ENCODE measurements at regions not wholly inside any gene's neighbourhood (a gene's known extent, or its start where the extent isn't known, plus 50 kb on each side); places are given as distances from the start of the nearest gene placed in this dataset.

GRCh38 chr11:8340296-8340695 lies 76.6 kb upstream of the LMO1 start:
- no peak for DNase-seq (ENCODE audit: low spot score)

DNA sequence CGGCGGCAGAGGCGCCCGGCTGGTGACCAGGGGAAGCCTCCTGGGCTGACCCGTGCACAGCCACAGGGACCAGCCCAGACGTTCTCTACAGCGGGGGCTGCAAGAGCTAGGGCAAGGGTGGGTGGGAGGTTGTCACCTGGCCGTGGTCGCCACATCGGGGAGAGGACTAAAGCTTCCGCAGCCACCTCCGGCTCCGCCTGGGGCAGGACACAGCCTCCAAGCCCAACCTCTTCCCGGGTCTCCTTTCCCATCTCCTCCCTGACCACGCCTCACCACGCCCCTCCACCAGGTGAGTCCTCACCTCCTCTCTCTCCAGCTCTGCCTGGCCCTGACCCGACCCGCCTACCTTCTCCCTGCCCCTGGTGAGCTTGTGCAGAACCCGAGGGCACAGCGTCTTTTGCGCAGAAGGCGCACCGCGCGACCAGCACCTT lies 75.9 kb upstream of the LMO1 start:
- DNase-seq (ENCODE audit: low spot score): no peak

DNA sequence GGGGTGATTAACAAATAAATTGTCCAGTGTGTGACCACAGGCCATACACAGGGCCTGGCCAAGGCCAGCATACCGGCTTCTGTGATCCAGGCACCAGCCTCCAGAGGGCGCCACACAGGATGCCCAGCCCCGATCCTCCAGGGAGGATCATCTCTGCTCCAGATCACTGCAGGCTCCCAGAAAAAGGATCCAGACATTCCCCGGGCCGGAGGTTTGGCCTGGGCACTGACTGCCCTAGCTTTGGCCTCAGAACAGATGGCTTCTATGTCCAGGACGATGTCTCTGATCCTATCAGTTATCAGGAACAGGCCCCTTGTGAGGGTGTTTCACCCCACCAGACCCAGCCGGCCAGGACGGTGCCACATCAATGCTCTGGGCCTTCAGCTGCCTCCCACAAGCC lies 74.5 kb upstream of the LMO1 start:
- DNase-seq (ENCODE audit: low spot score): no peak

DNA sequence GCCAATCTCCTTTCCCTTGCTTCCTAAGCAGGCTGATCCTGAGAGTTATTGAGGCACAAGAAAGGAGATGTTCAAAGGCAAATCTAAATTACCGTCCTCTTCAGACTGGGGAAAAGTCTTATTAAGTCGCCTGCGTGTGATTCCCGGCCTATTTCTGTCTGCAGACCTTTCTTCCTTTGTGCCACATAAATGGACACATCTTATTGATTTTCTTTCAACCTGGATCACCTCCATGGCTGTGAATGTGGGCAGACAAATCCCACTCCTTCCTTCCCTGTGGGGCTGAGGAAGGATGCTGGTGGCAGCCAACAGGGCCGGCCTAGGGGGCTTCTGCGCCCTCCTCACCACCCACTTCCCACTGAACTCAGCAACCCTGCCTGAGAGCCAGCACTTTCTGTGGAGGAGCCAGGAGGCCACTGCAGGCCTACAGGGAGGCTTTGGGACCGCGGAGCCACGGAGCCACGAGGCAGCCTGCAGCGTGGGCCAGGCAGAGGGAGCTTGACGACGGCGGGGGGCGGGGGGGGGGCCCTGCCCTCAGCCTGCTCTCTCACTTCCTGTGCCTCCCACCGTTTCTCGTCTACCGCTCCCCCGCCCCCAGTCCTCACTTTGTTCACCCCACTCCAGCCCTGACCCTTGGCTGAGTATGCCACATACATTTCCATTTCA lies 73.6 kb upstream of the LMO1 start:
- no peak for DNase-seq (ENCODE audit: low spot score)

GRCh38 chr11:8336356-8337129 lies 72.9 kb upstream of the LMO1 start:
- no peak for DNase-seq (ENCODE audit: low spot score)

DNA sequence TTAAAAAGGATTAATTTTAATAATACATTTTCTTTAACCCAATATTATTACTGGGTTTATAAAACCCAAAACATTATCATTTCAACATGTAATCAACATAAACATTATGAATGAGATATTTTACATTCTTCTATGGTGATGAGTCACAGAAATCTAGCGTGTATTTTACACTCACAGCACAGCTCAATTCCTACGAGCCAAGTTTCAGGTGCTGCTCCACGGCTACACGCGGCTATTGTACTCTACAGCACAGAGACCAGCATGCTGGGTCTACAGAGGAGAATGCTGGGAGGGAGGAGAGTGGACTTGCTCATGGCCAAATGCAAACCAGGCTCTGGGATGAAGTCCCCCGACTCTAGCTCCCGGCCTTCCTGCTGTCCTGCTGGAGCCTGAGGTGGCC lies 72.0 kb upstream of the LMO1 start:
- no peak for DNase-seq (ENCODE audit: low spot score)

DNA sequence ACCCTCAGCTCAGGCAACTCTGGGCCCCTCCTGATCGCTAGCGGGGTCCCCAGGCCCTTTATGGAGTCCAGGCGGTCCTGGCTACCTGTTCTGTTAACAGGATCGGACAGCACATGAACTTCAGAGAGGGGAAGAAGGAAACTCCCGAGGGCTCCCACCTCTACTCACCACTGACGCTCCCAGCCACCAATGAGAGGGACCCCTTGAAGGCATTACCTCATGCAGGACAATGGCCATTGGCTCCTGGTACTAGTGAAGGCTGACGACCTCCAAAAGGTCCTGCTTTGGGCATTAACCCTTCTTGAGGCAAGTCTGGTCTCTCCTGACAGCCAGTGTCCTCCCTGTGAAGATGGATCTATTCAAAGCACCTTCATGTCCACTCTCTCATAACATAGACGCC lies 71.5 kb upstream of the LMO1 start:
- DNase-seq (ENCODE audit: low spot score): no peak

- DNase-seq (ENCODE audit: low spot score): no peak
These were observed 70.2 kb upstream of the LMO1 start for GRCh38 chr11:8333811-8334401.

GRCh38 chr11:8333376-8333775 lies 69.7 kb upstream of the LMO1 start:
- no peak for DNase-seq (ENCODE audit: low spot score)

DNA sequence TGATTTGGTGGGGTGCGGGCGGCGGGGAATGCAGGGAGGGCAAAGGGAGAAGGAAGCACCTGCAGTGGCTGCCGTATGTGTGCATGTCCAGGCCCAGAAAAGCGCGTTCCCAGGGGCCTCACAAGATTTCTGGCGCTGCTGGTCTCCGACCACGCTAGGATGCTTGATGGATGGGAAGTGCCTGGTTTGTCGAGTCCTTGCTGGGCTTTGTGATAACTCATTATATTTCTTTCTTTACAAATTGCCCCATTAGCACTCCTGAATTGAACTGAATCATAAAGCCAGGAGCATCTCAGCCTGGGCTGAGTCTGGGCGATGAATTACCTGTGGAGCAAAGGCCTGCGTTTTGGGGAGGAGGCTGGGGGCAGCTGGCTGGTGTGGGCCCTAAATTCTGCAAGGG lies 69.2 kb upstream of the LMO1 start:
- no peak for DNase-seq (ENCODE audit: low spot score)

DNA sequence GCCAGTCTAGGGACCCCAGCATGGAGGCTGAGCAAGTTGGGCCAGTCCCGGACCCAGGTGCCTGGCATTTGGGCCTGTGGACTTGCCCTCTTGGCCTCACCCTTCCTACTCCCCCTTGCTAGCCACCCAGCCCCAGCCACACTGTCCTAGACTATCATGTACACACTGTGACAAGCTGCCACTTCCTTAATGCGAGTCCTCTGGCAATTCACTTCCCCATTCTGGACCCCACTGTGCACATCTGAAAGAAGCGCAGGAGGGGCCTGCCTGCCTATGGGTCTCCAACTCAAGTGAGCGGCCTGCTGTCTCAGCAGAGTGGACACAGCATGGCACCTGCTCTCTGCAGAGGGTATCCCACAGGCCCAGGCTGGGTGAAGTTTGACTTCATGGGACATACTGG lies 68.5 kb upstream of the LMO1 start:
- DNase-seq (ENCODE audit: low spot score): no peak

GRCh38 chr11:8331767-8332166 lies 68.1 kb upstream of the LMO1 start:
- DNase-seq (ENCODE audit: low spot score): no peak

DNA sequence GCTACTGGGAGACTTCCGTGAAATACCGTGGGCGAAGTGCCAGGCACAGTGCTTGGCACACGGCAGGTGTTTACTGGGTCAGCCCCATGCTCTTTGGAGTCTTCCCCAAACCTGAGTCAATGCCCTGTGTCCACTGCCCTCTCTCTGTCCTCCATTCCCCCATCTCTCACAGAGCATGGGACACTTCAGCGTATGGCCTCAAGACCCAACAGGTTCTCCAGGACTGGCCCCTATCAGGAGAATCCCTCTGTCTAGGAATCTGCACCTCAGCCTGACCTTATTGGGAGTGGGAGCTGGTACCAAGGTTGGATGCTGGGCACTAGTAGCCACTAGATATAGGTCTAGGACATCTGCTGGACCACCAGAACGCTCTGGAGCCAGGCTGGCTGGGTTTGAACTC lies 67.2 kb upstream of the LMO1 start:
- no peak for DNase-seq (ENCODE audit: low spot score)

DNA sequence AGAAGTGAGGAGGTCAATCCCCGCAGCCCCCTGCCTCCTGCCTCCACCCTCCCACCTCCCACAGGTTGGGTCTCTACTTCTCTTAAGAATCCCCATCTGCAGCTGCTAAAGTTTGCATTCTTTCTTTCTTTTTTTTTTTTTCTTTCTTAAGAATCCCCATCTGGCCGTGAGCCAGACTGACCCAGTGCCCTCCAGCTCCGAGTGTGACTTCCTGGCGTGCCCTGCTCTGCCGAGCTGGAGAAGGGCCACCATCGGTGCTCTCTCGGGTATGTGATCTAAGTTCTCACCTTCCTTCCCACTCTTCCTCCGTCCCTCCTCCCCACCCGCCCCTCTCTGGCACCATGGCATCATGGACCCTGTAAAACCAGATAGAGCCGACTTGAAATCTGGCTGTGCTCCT lies 66.7 kb upstream of the LMO1 start:
- DNase-seq (ENCODE audit: low spot score): no peak

DNA sequence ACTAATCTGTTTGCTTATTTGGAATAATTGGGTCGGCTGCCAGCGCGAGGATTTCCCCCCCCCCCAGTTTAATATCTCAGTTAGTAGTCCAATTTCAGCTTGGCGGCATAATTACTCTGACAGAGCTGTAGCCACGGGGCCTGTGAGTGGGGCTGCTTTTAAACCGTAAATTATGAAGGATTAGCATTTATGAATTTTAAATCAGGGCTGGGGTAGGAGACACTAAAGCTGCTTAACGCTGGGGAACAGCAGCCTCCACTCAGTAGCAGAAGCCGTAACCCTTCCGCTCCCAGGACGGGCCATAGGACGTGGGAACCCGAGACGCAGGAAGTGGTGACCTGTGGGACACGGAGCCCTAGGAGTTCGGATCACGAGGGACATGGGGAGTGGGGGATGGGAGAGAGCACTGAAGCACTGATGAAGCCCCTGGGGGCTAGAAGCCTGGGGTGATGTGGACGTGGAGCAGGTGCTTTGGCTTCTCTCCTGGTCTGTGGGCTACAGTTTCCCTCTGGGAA lies 66.2 kb upstream of the LMO1 start:
- no peak for DNase-seq (ENCODE audit: low spot score)

DNA sequence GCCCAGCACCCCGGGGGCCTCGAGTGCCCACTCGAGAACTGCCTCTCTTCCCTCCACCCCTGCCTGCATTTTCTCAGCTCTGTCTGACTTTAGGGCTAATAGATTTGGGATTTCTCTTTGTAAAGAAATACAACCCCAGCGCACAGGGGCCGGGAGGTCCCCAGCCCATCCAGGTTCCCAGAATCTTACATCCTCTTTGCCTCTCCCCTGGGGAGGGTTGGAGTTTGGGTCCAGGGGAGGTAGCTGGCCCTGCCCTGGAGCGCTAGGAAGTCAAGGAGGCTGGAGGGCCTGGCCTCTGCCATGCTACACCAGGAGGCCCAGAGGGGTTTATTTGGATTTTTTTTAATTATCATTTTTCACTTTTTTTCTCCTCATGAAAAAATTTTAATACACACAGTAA lies 65.7 kb upstream of the LMO1 start:
- no peak for DNase-seq (ENCODE audit: low spot score)

GRCh38 chr11:8328848-8329330 lies 65.2 kb upstream of the LMO1 start:
- peak; percentile 45 for DNase-seq (ENCODE audit: low spot score)

DNA sequence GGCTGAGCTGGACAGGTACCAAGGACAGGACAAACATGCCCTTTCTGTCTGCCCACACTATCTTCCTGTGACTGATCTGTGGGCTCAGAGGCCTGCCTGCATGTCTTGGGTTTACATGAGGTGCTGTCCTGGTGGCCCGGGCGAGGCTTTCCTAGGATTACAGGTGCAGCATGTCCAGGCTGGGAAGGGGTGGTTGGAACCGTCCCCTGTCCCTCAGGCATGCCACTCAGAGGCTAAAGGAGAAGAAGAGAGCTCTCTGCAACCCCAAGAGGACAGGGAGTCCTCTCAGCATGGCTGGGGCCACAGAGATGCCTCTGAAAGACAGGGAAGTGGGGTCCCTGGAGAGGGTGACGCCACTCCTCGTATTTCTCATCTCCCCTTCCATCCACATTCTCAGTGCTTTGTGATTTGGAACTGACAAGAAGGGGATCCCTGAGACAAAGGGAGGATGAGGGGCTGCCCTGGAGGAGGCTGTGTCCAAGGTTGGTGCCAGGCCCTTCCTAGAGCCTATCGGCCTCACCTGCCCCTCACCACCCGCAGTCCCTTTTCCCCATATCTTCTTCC lies 64.6 kb upstream of the LMO1 start:
- no peak for DNase-seq (ENCODE audit: low spot score)

- no peak for DNase-seq (ENCODE audit: low spot score)
These were observed 64.1 kb upstream of the LMO1 start for GRCh38 chr11:8327761-8328192.

DNA sequence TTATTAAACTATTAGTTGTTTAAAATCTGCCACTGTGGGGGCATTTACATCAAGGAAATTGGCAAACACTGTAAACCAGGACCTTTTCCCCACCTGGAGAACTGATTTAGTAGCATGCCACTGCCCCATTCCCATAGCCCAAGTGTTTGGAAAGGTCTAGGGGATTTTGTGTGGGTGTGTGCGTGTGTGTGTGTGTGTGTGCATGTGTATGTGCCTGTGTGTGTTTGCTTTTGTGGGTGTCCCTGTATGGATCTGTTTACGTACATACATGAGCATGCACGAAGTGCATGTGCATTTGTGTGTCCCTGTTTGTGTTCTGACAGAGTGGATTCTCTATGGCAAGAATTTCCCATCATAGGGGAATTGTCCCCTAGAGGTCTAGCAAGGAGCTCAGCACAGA lies 62.7 kb upstream of the LMO1 start:
- DNase-seq (ENCODE audit: low spot score): no peak

DNA sequence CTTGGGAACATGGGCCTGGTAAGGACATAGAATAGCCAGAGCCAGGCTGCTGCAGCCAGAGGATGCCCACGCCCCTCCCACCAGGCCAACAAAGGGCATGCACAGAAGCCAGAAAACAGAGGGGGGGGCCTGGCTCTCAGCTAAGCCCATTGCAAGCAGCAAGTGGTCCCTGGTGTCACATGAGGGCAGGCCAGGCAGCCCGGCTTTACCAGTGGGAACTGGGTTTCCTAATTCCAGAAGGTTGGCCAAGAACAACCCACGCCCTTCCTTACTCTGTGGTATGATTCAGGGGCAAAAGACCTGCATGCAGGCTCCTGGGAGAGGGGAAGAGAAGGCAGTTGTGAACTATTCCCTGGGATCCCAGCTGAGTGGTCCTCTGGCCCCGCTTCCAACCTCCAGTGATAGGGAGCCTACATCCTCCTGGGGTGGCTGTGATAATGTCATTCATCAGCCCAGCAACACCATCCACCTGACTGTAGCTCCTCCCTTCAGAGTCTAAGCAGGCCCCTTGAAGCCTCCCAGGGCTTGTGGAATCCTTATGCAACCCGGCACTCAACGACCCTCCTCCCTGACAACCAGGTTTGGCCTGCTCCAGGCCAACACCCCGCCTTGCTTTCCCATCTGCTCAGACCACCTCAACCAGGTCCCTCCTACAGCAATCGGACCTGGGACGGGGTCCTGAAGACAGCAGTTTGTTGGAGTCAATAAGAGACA lies 62.1 kb upstream of the LMO1 start:
- DNase-seq (ENCODE audit: low spot score): no peak

Data from putamen (tissue), 1 donor.